Tongue (tissue), 1 donor: ENCODE measurements at regions not wholly inside any gene's neighbourhood (a gene's known extent, or its start where the extent isn't known, plus 50 kb on each side); places are given as distances from the start of the nearest gene placed in this dataset.
"Not testable (repeated sequence)": the region's sequence is repeated elsewhere in the genome, so short reads cannot be mapped to it uniquely, and the experiment has no call there.

Experiments used
- DNase-seq: peaks from one replicate; pipeline ENCODE4 v3.0.0-alpha.2; 2015

GRCh38 chr20:47406849-47407682 lies 50.6 kb upstream of the ZMYND8 start:
- DNase-seq, result no peak

GRCh38 chr20:47411161-47411560 lies 54.7 kb upstream of the ZMYND8 start:
- peak; percentile 21 for DNase-seq

- DNase-seq, result no peak
Measured at GRCh38 chr20:47412083-47412482, 55.6 kb upstream of the ZMYND8 start.

- DNase-seq, result no peak
Measured at GRCh38 chr20:47413189-47413588, 56.7 kb upstream of the ZMYND8 start.

- DNase-seq, result no peak
Measured at GRCh38 chr20:47417245-47418068, 61.0 kb upstream of the ZMYND8 start.

- no peak for DNase-seq
Measured at GRCh38 chr20:47418069-47418757, 61.7 kb upstream of the ZMYND8 start.

- no peak for DNase-seq
Measured at GRCh38 chr20:47419953-47420514, 63.5 kb upstream of the ZMYND8 start.

GRCh38 chr20:47421076-47421475 lies 64.6 kb upstream of the ZMYND8 start:
- no peak for DNase-seq

- no peak for DNase-seq
Measured at GRCh38 chr20:47423586-47423985, 67.1 kb upstream of the ZMYND8 start.

- no peak for DNase-seq
Measured at GRCh38 chr20:47427067-47427466, 70.6 kb upstream of the ZMYND8 start.

GRCh38 chr20:47427746-47428145 lies 71.2 kb upstream of the ZMYND8 start:
- DNase-seq, result no peak

- DNase-seq, result no peak
Measured at GRCh38 chr20:47428164-47428563, 71.7 kb upstream of the ZMYND8 start.

GRCh38 chr20:47428851-47429336 lies 72.4 kb upstream of the ZMYND8 start:
- no peak for DNase-seq

GRCh38 chr20:47429409-47429808 lies 72.3 kb upstream of the NCOA3 start:
- DNase-seq, result no peak

GRCh38 chr20:47430862-47431588 lies 70.7 kb upstream of the NCOA3 start:
- no peak for DNase-seq

GRCh38 chr20:47432834-47433210 lies 68.9 kb upstream of the NCOA3 start:
- no peak for DNase-seq

- DNase-seq, result not testable (repeated sequence)
Measured at GRCh38 chr20:47434128-47434779, 67.4 kb upstream of the NCOA3 start.

GRCh38 chr20:47438464-47439381 lies 63.0 kb upstream of the NCOA3 start:
- peak; percentile 44 for DNase-seq

GRCh38 chr20:47440857-47441773 lies 60.6 kb upstream of the NCOA3 start:
- no peak for DNase-seq
